Mesothelial cell of epicardium (in vitro differentiated cells): ENCODE measurements at regions not wholly inside any gene's neighbourhood (a gene's known extent, or its start where the extent isn't known, plus 50 kb on each side); places are given as distances from the start of the nearest gene placed in this dataset.

Experiments
- DNase-seq, 2 experiments: peaks; one replicate each; pipeline ENCODE4 v3.0.0; 2021; ENCODE audit warnings: low spot score in 2 of 2; ENCODE audit not compliant: unreplicated experiment in 2 of 2
- H3K27ac Mint-ChIP-seq: 2 replicates; pipeline ENCODE4 v1.8.0; 2021; ENCODE audit warnings: mixed read lengths
- H3K27me3 Mint-ChIP-seq: 2 replicates; pipeline ENCODE4 v1.8.0; 2021; ENCODE audit warnings: low read depth, mixed read lengths
- H3K36me3 Mint-ChIP-seq: 2 replicates; pipeline ENCODE4 v1.8.0; 2021; ENCODE audit warnings: mixed read lengths
- H3K4me1 Mint-ChIP-seq: 2 replicates; pipeline ENCODE4 v1.8.0; 2021; ENCODE audit warnings: mixed read lengths
- H3K4me3 Mint-ChIP-seq: 2 replicates; pipeline ENCODE4 v1.8.0; 2021; ENCODE audit warnings: mild to moderate bottlenecking, moderate library complexity, mixed read lengths
- H3K9me3 Mint-ChIP-seq: 2 replicates; pipeline ENCODE4 v1.8.0; 2021; ENCODE audit warnings: mixed read lengths
- CTCF ChIP-seq: fragments of 200-600 bp; sonication (generic); IDR thresholded peaks from one replicate; pipeline ENCODE4 v1.5.0; 2021; ENCODE audit warnings: antibody characterized with exemption; ENCODE audit not compliant: unreplicated experiment

- DNase-seq: no peak
- Mint-ChIP-seq H3K4me1 (no peaks in the 10 kb centered on the region), H3K27ac (no peak overlapping the region), H3K4me3 (no peak overlapping the region), H3K27me3 (no peaks in the 10 kb centered on the region), H3K36me3 (no peaks in the 10 kb centered on the region), H3K9me3 (peaks cover 3% of the 10 kb centered on the region)
- no peak for TF ChIP-seq CTCF
Measured at GRCh38 chr7:124514471-124514870, 251.1 kb downstream of the GPR37 start.

- no peak for DNase-seq
- H3K4me1 Mint-ChIP-seq: no peaks in the 10 kb centered on the region
- no peak overlapping the region for H3K4me3 Mint-ChIP-seq
- no peak for TF ChIP-seq CTCF
- H3K36me3 Mint-ChIP-seq: no peaks in the 10 kb centered on the region
- no peaks in the 10 kb centered on the region for H3K9me3 Mint-ChIP-seq
- no peak overlapping the region for H3K27ac Mint-ChIP-seq
- H3K27me3 Mint-ChIP-seq: no peaks in the 10 kb centered on the region
Measured at GRCh38 chr7:124497176-124497575, 268.4 kb downstream of the GPR37 start.

GRCh38 chr7:124489925-124490324, 275.7 kb downstream of the GPR37 start:
- no peaks in the 10 kb centered on the region for H3K36me3 Mint-ChIP-seq
- H3K27ac Mint-ChIP-seq: no peak overlapping the region
- no peak overlapping the region for H3K4me3 Mint-ChIP-seq
- no peak for TF ChIP-seq CTCF
- H3K4me1 Mint-ChIP-seq: no peaks in the 10 kb centered on the region
- no peak for DNase-seq
- H3K9me3 Mint-ChIP-seq: no peaks in the 10 kb centered on the region
- H3K27me3 Mint-ChIP-seq: no peaks in the 10 kb centered on the region

GRCh38 chr7:124489082-124489819, 276.3 kb downstream of the GPR37 start:
- Mint-ChIP-seq H3K4me1 (no peaks in the 10 kb centered on the region), H3K27ac (no peak overlapping the region), H3K9me3 (no peaks in the 10 kb centered on the region), H3K36me3 (no peaks in the 10 kb centered on the region), H3K27me3 (no peaks in the 10 kb centered on the region), H3K4me3 (no peak overlapping the region)
- no peak for DNase-seq
- TF ChIP-seq CTCF: no peak

GRCh38 chr7:124482229-124482628, 283.4 kb downstream of the GPR37 start:
- Mint-ChIP-seq H3K27me3 (no peaks in the 10 kb centered on the region), H3K4me3 (no peak overlapping the region), H3K9me3 (no peaks in the 10 kb centered on the region), H3K4me1 (no peaks in the 10 kb centered on the region), H3K36me3 (no peaks in the 10 kb centered on the region), H3K27ac (no peak overlapping the region)
- TF ChIP-seq CTCF: no peak
- no peak for DNase-seq
